HEK293 (cell line): ENCODE measurements at regions not wholly inside any gene's neighbourhood (a gene's known extent, or its start where the extent isn't known, plus 50 kb on each side); places are given as distances from the start of the nearest gene placed in this dataset.

Experiments
- CTCF ChIA-PET: fragments of 350-600 bp; formaldehyde crosslinking; extraction: SDS; loops from one replicate; lab custom pipeline; 2021; ENCODE audit warnings: antibody characterized with exemption; lab: Yijun Ruan, JAX
- POLR2A ChIA-PET: fragments of 300-600 bp; formaldehyde crosslinking; extraction: SDS; loops from one replicate; lab custom pipeline; 2020; ENCODE audit warnings: antibody characterized with exemption, inconsistent platforms; lab: Yijun Ruan, JAX
- H3K27ac ChIP-seq: fragments of 200-500 bp; sonication (Bioruptor generic); 2 replicates; pipeline ENCODE4 v1.5.1; 2014; ENCODE audit warnings: low read depth, low read length, control low read depth, inconsistent platforms; ENCODE audit errors: extremely low read depth
- H3K36me3 ChIP-seq, 2 experiments: fragments of 200-500 bp in 1 of 2; sonication (Bioruptor generic) in 1 of 2; 1 replicate in 1 of 2; 2 replicates in 1 of 2; pipeline ENCODE4 v1.5.1; 2014 to 2017; ENCODE audit warnings: inconsistent platforms in 2 of 2, low read length in 2 of 2; ENCODE audit not compliant: control insufficient read depth in 2 of 2, insufficient read depth in 1 of 2
- H3K4me1 ChIP-seq: fragments of 200-500 bp; sonication (Bioruptor generic); 2 replicates; pipeline ENCODE4 v1.5.1; 2014; ENCODE audit warnings: mild to moderate bottlenecking, low read length, inconsistent platforms; ENCODE audit not compliant: control insufficient read depth, insufficient read depth
- H3K4me3 ChIP-seq: 2 replicates; pipeline ENCODE4 v1.5.1; 2011; ENCODE audit warnings: low read depth, mild to moderate bottlenecking, control low read depth, low read length, moderate library complexity
- H3K9me3 ChIP-seq: fragments of 200-500 bp; sonication (Bioruptor generic); 2 replicates; pipeline ENCODE4 v1.5.1; 2014; ENCODE audit warnings: low read depth, low read length, inconsistent platforms; ENCODE audit not compliant: control insufficient read depth, insufficient read depth
- BCL6B ChIP-seq: fragments of 450-650 bp; formaldehyde crosslinking; IDR thresholded peaks from 2 replicates; pipeline ENCODE4 v1.5.1; 2017; ENCODE audit warnings: missing biosample characterization, missing genetic modification characterization
- CTCF ChIP-seq: fragments of 450-650 bp; formaldehyde crosslinking; IDR thresholded peaks from 2 replicates; pipeline ENCODE4 v1.5.1; 2016; ENCODE audit warnings: missing biosample characterization, missing genetic modification characterization
- GLI2 ChIP-seq: fragments of 450-650 bp; formaldehyde crosslinking; IDR thresholded peaks from 2 replicates; pipeline ENCODE4; 2017; ENCODE audit warnings: missing biosample characterization, missing genetic modification characterization, low read depth, borderline replicate concordance
- HOXD13 ChIP-seq: sonication (generic); formaldehyde crosslinking; IDR thresholded peaks from 2 replicates; pipeline ENCODE4 v1.8.0; 2022; ENCODE audit warnings: missing genetic modification reagents, borderline replicate concordance
- IKZF3 ChIP-seq: fragments of 450-650 bp; IDR thresholded peaks from 2 replicates; pipeline ENCODE4 v1.5.0; 2018; ENCODE audit warnings: missing biosample characterization, mild to moderate bottlenecking, missing genetic modification characterization, moderate library complexity
- KLF7 ChIP-seq: fragments of 450-650 bp; formaldehyde crosslinking; IDR thresholded peaks from 2 replicates; pipeline ENCODE4 v1.5.1; 2016; ENCODE audit warnings: missing biosample characterization, missing genetic modification characterization, borderline replicate concordance
- YY1 ChIP-seq: fragments of 450-650 bp; formaldehyde crosslinking; IDR thresholded peaks from 2 replicates; pipeline ENCODE4 v1.5.1; 2018; ENCODE audit warnings: missing biosample characterization, missing genetic modification characterization
- ZBTB11 ChIP-seq: fragments of 450-650 bp; formaldehyde crosslinking; conservative IDR thresholded peaks from 2 replicates; pipeline ENCODE4 v1.5.1; 2016; ENCODE audit warnings: low read depth, missing biosample characterization, missing genetic modification characterization
- ZBTB44 ChIP-seq: fragments of 450-650 bp; IDR thresholded peaks from 2 replicates; pipeline ENCODE4 v1.5.1; 2018; ENCODE audit warnings: missing biosample characterization, mild to moderate bottlenecking, missing genetic modification characterization
- ZBTB48 ChIP-seq: fragments of 450-650 bp; formaldehyde crosslinking; IDR thresholded peaks from 2 replicates; pipeline ENCODE4 v1.5.1; 2016; ENCODE audit warnings: missing biosample characterization, missing genetic modification characterization
- ZBTB7A ChIP-seq: fragments of 450-650 bp; formaldehyde crosslinking; IDR thresholded peaks from 2 replicates; pipeline ENCODE4 v1.5.1; 2016; ENCODE audit warnings: low read depth, missing biosample characterization, missing genetic modification characterization
- ZIC2 ChIP-seq: fragments of 450-650 bp; formaldehyde crosslinking; IDR thresholded peaks from 2 replicates; pipeline ENCODE4 v1.5.1; 2016; ENCODE audit warnings: missing biosample characterization, missing genetic modification characterization
- ZNF146 ChIP-seq: fragments of 450-650 bp; formaldehyde crosslinking; IDR thresholded peaks from 2 replicates; pipeline ENCODE4 v1.5.1; 2016; ENCODE audit warnings: missing biosample characterization, missing genetic modification characterization
- ZNF169 ChIP-seq: fragments of 450-650 bp; formaldehyde crosslinking; IDR thresholded peaks from 2 replicates; pipeline ENCODE4 v1.5.1; 2016; ENCODE audit warnings: missing biosample characterization, missing genetic modification characterization
- ZNF174 ChIP-seq: fragments of 450-650 bp; formaldehyde crosslinking; IDR thresholded peaks from 2 replicates; pipeline ENCODE4 v1.5.0; 2017; ENCODE audit warnings: missing biosample characterization, mild to moderate bottlenecking, missing genetic modification characterization
- ZNF24 ChIP-seq: fragments of 450-650 bp; formaldehyde crosslinking; IDR thresholded peaks from 2 replicates; pipeline ENCODE4 v1.5.1; 2016; ENCODE audit warnings: missing biosample characterization, missing genetic modification characterization
- ZNF354C ChIP-seq: fragments of 450-650 bp; formaldehyde crosslinking; IDR thresholded peaks from 2 replicates; pipeline ENCODE4 v1.5.1; 2016; ENCODE audit warnings: missing biosample characterization, missing genetic modification characterization, low read depth, borderline replicate concordance
- ZNF473 ChIP-seq: fragments of 450-650 bp; formaldehyde crosslinking; IDR thresholded peaks from 2 replicates; pipeline ENCODE4 v1.5.1; 2017; ENCODE audit warnings: missing biosample characterization, missing genetic modification characterization
- ZNF513 ChIP-seq: fragments of 450-650 bp; IDR thresholded peaks from 2 replicates; pipeline ENCODE4 v1.5.1; 2018; ENCODE audit warnings: missing biosample characterization, missing genetic modification characterization
- ZNF521 ChIP-seq: fragments of 450-650 bp; formaldehyde crosslinking; IDR thresholded peaks from 2 replicates; pipeline ENCODE4 v1.5.1; 2017; ENCODE audit warnings: missing biosample characterization, mild to moderate bottlenecking, missing genetic modification characterization
- ZNF561 ChIP-seq: fragments of 450-650 bp; IDR thresholded peaks from 2 replicates; pipeline ENCODE4 v1.5.1; 2018; ENCODE audit warnings: missing biosample characterization, missing genetic modification characterization, borderline replicate concordance
- ZNF610 ChIP-seq: fragments of 450-650 bp; formaldehyde crosslinking; IDR thresholded peaks from 2 replicates; pipeline ENCODE4 v1.5.1; 2016; ENCODE audit warnings: missing biosample characterization, missing genetic modification characterization, borderline replicate concordance
- ZSCAN23 ChIP-seq: fragments of 450-650 bp; formaldehyde crosslinking; IDR thresholded peaks from 2 replicates; pipeline ENCODE4 v1.5.1; 2016; ENCODE audit warnings: missing biosample characterization, missing genetic modification characterization

DNA sequence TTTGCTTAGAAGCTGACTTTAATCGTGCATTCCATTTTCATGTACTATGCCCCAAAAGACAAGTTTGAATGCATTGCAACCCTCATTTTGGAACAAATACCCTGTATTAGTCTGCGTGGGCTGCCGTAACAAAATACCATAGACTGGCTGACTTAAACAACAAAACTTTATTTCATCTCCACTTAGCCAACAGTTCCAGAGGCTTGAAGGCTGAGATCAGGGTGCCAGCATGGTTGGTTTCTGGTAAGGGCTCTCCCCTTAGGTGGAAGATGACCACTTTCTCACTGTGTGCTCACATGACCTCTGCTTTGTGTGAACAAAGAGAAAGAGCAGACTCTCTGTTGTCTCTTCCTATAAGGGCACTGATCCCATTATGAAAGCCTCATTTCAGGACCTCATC, 431.7 kb upstream of the MAP3K7 start:
- ChIA-PET POLR2A (no interaction called here), CTCF (no interaction called here)
- no peak overlapping the region for H3K4me3 ChIP-seq
- peaks cover 2% of the 10 kb centered on the region; the same call in 1 of the 2 replicates for H3K4me1 ChIP-seq
- no peak for TF ChIP-seq ZNF521
- TF ChIP-seq ZIC2 (tag by site-specific recombination), result no peak
- TF ChIP-seq ZBTB11 (tag by site-specific recombination), result no peak
- no peak for TF ChIP-seq GLI2 (tag by site-specific recombination)
- no peak for TF ChIP-seq ZNF24 (tag by site-specific recombination)
- TF ChIP-seq ZSCAN23, result no peak
- no peak for TF ChIP-seq ZNF473 (tag by site-specific recombination)
- TF ChIP-seq YY1 (tag by site-specific recombination), result no peak
- no peak for TF ChIP-seq ZNF169 (tag by site-specific recombination)
- no peak for TF ChIP-seq KLF7 (tag by site-specific recombination)
- TF ChIP-seq CTCF (tag by site-specific recombination), result no peak
- no peak for TF ChIP-seq BCL6B (tag by site-specific recombination)
- no peak overlapping the region for H3K27ac ChIP-seq
- no peaks in the 10 kb centered on the region for H3K36me3 ChIP-seq
- no peaks in the 10 kb centered on the region for H3K9me3 ChIP-seq

DNA sequence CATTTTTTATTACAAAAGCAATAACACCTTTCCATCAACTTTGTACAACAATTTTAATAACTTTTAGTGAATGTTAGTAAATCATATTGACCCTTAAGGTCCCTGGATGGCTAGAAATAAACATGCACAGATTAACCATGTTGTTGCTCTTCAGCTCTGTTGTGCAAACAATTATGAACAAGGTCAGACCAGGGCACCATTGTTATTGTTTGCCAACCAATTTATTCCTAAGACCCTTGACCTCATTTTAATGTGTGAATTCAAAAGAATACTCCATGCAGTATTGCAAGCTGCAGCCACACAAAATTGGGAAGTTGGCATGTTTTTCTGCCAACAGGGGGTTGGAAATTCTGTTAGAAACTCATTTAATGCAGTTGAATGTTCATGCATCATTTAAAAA, 426.6 kb upstream of the MAP3K7 start:
- ChIA-PET POLR2A (no interaction called here), CTCF (interaction anchor here (0.6 to 1.4 kb wide), 4 partner anchors 46 to 318 kb away, joined by 3 read pairs; no protein-coding TSS in a partner anchor)
- no peak for TF ChIP-seq ZBTB48 (tag by site-specific recombination)
- no peak for TF ChIP-seq ZNF610
- Histone ChIP-seq H3K36me3 (no peaks in the 10 kb centered on the region), H3K27ac (no peak overlapping the region), H3K9me3 (no peaks in the 10 kb centered on the region), H3K4me3 (no peak overlapping the region), H3K4me1 (peaks cover 3% of the 10 kb centered on the region; the same call in 1 of the 2 replicates)

DNA sequence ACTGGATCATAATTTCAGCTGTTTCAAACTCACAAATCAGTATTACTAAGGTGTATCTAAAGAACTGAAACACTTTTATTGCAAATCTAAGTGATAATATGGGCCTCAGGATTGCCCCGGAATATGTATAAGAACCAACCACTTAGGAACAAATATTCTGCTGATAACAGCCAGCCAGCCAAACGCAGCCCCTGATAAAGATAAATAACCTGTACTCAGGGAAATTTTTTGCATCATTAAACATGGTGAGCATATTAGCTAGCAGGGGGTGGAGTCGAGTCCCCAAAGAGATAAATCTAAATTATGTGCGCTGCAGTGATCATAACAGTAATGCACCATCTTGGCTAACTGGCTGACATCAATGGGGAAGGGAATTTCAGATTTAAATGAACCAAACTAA, 410.2 kb upstream of the MAP3K7 start:
- no peak overlapping the region for H3K27ac ChIP-seq
- peaks cover 5% of the 10 kb centered on the region; the same call in 1 of the 2 replicates for H3K4me1 ChIP-seq
- H3K36me3 ChIP-seq, result no peaks in the 10 kb centered on the region
- no peak overlapping the region for H3K4me3 ChIP-seq
- CTCF ChIA-PET, result interaction anchor here (0.7 kb wide), 1 partner anchor 393 kb away, joined by 4 read pairs; no protein-coding TSS in a partner anchor
- POLR2A ChIA-PET, result no interaction called here
- no peaks in the 10 kb centered on the region for H3K9me3 ChIP-seq
- TF ChIP-seq ZBTB7A (tag by site-specific recombination) (no peak), ZNF513 (tag by site-specific recombination) (no peak), ZNF174 (tag by site-specific recombination) (no peak), ZBTB44 (tag by site-specific recombination) (peak; percentile 54; the same call in 1 of the 2 replicates), ZNF561 (tag by site-specific recombination) (0 out of 2 replicates have a peak, but pooled peaks have one; percentile 28), ZNF521 (no peak), ZNF354C (no peak), IKZF3 (tag by site-specific recombination) (no peak), HOXD13 (CRISPR knock-in tag) (no peak), ZNF146 (tag by site-specific recombination) (no peak)
